Lower lobe of right lung (tissue), 2 donors: ENCODE measurements at regions not wholly inside any gene's neighbourhood (a gene's known extent, or its start where the extent isn't known, plus 50 kb on each side); places are given as distances from the start of the nearest gene placed in this dataset.
"Not testable (repeated sequence)": the region's sequence is repeated elsewhere in the genome, so short reads cannot be mapped to it uniquely, and the experiment has no call there.

Experiments used
- ATAC-seq, 2 donors: fragments of 200-7000 bp; cut with Tn5 transposase; one replicate each; pipeline ENCODE4 v1.9.1; 2020 to 2022; ENCODE audit warnings: mild to moderate bottlenecking in 2 of 2, moderate library complexity in 2 of 2
- DNase-seq: peaks from one replicate; pipeline ENCODE4 v3.0.0-alpha.2; 2020
- H3K27ac ChIP-seq: fragments of 200-600 bp; one replicate; pipeline ENCODE4 v1.8.0; 2022
- H3K27me3 ChIP-seq: fragments of 200-600 bp; one replicate; pipeline ENCODE4 v1.8.0; 2022; ENCODE audit warnings: low read depth
- H3K36me3 ChIP-seq: fragments of 200-600 bp; one replicate; pipeline ENCODE4 v1.8.0; 2022; ENCODE audit warnings: mild to moderate bottlenecking
- H3K4me1 ChIP-seq: fragments of 200-600 bp; one replicate; pipeline ENCODE4 v1.8.0; 2022
- H3K4me3 ChIP-seq: fragments of 200-600 bp; one replicate; pipeline ENCODE4 v1.8.0; 2022; ENCODE audit warnings: mild to moderate bottlenecking
- H3K9me3 ChIP-seq: fragments of 200-600 bp; one replicate; pipeline ENCODE4 v1.8.0; 2022
- CTCF ChIP-seq: fragments of 200-600 bp; IDR thresholded peaks from one replicate; pipeline ENCODE4 v1.8.0; 2022; ENCODE audit warnings: antibody characterized with exemption, mild to moderate bottlenecking
- intact Hi-C: fragments of 100-400 bp; cut with DNase I; formaldehyde crosslinking; loops from one replicate; pipeline ENCODE4 v1.11.0; 2022
- donor health status: DM: no; HTN: yes; CAD: no; lungs with severe emphysema.

- ATAC-seq = no peak
- intact Hi-C loops = no loop called here
Observed at GRCh38 chr10:22137542-22137941, 80.3 kb downstream of the EBLN1 start.

DNA sequence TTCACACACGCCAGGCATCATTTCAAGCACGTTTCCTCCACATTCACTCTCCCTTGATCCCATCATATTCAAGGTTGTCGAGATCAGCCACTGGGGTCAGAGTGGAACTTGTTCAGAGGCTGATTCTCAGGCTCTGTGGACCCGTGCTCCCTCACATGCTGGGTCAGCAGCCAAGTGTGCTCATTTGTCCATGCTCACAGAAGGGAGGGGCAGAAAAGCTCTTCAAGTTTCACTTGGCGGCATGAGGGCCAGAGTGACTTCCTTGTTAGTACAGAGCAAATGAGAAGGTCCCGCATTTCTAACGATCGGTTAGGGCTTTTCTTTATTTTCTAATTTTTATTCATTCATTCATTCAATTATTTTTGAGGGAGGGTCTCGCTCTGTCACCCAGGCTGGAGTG is 82.2 kb downstream of the EBLN1 start:
- no peak for TF ChIP-seq CTCF
- DNase-seq (no peak), ATAC-seq (no peak)
- Histone ChIP-seq H3K4me1 (peaks cover 11% of the 10 kb centered on the region), H3K27me3 (no peaks in the 10 kb centered on the region), H3K4me3 (no peak overlapping the region), H3K27ac (no peak overlapping the region), H3K36me3 (no peaks in the 10 kb centered on the region), H3K9me3 (no peaks in the 10 kb centered on the region)
- intact Hi-C loops = no loop called here

More at GRCh38 chr10:22137542-22137941, 80.3 kb downstream of the EBLN1 start:
- no peak for DNase-seq
- Histone ChIP-seq H3K9me3 (no peaks in the 10 kb centered on the region), H3K36me3 (no peaks in the 10 kb centered on the region), H3K4me1 (peaks cover 11% of the 10 kb centered on the region), H3K4me3 (no peak overlapping the region), H3K27me3 (no peaks in the 10 kb centered on the region), H3K27ac (no peak overlapping the region)
- TF ChIP-seq CTCF = no peak

GRCh38 chr10:22133749-22134624 is 83.8 kb downstream of the EBLN1 start:
- intact Hi-C loops = no loop called here
- Histone ChIP-seq H3K36me3 (no peaks in the 10 kb centered on the region), H3K27me3 (no peaks in the 10 kb centered on the region), H3K4me1 (peaks cover 11% of the 10 kb centered on the region), H3K27ac (no peak overlapping the region), H3K4me3 (no peak overlapping the region), H3K9me3 (no peaks in the 10 kb centered on the region)
- DNase-seq (no peak), ATAC-seq (no peak)
- no peak for TF ChIP-seq CTCF

DNA sequence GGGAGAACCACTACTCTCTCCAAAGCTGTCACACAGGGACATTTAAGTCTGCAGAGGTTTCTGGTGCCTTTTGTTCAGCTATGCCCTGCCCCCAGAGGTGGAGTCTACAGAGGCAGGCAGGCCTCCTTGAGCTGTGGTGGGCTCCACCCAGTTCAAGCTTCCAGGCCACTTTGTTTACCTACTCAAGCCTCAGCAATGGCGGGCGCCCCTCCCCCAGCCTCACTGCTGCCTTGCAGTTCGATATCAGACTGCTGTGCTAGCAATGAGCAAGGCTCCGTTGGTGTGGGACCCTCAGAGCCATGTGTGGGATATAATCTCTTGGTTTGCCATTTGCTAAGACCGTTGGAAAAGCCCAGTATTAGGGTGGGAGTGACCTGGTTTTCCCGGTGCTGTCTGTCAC is 87.0 kb downstream of the EBLN1 start:
- H3K4me3 ChIP-seq, H3K9me3 ChIP-seq, H3K36me3 ChIP-seq, ATAC-seq, DNase-seq, H3K27me3 ChIP-seq, intact Hi-C loops, H3K27ac ChIP-seq: not testable (repeated sequence)
- peaks cover 11% of the 10 kb centered on the region for H3K4me1 ChIP-seq

DNA sequence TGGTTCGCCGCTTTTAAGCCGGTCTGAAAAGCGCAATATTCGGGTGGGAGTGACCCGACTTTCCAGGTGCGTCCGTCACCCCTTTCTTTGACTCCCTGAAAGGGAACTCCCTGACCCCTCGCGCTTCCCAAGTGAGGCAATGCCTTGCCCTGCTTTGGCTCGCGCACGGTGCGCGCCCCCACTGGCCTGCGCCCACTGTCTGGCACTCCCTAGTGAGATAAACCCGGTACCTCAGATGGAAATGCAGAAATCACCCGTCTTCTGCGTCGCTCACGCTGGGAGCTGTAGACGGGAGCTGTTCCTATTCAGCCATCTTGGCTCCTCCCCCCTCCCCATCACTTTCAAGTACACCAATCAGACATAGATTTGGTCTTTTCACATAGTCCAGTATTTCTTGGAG is 88.2 kb downstream of the EBLN1 start:
- H3K27ac ChIP-seq, ATAC-seq, intact Hi-C loops, H3K4me3 ChIP-seq, H3K27me3 ChIP-seq, DNase-seq, H3K9me3 ChIP-seq, H3K36me3 ChIP-seq: not testable (repeated sequence)
- peaks cover 11% of the 10 kb centered on the region for H3K4me1 ChIP-seq

DNA sequence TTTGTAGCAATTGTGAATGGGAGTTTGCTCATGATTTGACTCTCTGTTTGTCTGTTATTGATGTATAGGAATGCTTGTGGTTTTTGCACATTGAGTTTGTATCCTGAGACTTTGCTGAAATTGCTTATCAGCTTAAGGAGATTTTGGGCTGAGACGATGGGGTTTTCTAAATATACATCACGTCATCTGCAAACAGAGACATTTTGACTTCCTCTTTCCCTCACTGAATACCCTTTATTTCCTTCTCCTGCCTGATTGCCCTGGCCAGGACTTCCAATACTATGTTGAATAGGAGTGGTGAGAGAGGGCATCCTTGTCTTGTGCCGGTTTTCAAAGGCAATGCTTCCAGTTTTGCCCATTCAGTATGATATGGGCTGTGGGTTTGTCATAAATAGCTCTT is 96.6 kb downstream of the EBLN1 start:
- intact Hi-C loops = not testable (repeated sequence)

DNA sequence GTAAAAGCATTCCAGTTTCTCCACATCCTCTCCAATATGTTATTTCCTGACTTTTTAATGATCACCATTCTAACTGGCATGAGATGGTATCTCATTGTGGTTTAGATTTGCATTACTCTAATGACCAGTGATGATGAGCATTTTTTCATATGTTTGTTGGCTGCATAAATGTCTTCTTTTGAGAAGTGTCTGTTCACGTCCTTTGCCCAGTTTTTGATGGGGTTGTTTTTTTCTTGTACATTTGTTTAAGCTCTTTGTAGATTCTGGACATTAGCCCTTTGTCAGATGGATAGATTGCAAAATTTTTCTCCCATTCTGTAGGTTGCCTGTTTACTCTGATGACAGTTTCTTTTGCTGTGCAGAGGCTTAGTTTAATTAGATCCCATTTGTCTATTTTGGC is 97.7 kb downstream of the EBLN1 start:
- H3K4me3 ChIP-seq, H3K4me1 ChIP-seq, H3K27ac ChIP-seq, H3K27me3 ChIP-seq, H3K36me3 ChIP-seq, DNase-seq, ATAC-seq, H3K9me3 ChIP-seq, intact Hi-C loops: not testable (repeated sequence)

More for the DNA sequence above, 96.6 kb downstream of the EBLN1 start:
- not testable (repeated sequence) for H3K9me3 ChIP-seq, H3K27me3 ChIP-seq, DNase-seq, H3K36me3 ChIP-seq, H3K27ac ChIP-seq, ATAC-seq, H3K4me1 ChIP-seq, H3K4me3 ChIP-seq

GRCh38 chr10:22119575-22119974 is 98.2 kb downstream of the EBLN1 start:
- H3K4me1 ChIP-seq, ATAC-seq, H3K27me3 ChIP-seq, H3K36me3 ChIP-seq, intact Hi-C loops, H3K9me3 ChIP-seq, DNase-seq, H3K4me3 ChIP-seq, H3K27ac ChIP-seq: not testable (repeated sequence)
